A673 (cell line): ENCODE measurements at regions not wholly inside any gene's neighbourhood (a gene's known extent, or its start where the extent isn't known, plus 50 kb on each side); places are given as distances from the start of the nearest gene placed in this dataset.
"Not testable (repeated sequence)": the region's sequence is repeated elsewhere in the genome, so short reads cannot be mapped to it uniquely, and the experiment has no call there.

ENCODE experiments used
- BruUV-seq: library from RNA; stranded (reverse); fragments of 400-500 nt; replicated peaks from 2 replicates; lab custom pipeline; 2021; lab: Mats Ljungman, UMichigan
- CTCF ChIA-PET: fragments of 300-600 bp; sonication (Branson Sonifier 250); formaldehyde crosslinking; loops from one replicate; lab custom pipeline; 2022; ENCODE audit warnings: antibody characterized with exemption; lab: Charles Lee
- POLR2A ChIA-PET: fragments of 300-600 bp; sonication (Branson Sonifier 250); formaldehyde crosslinking; loops from one replicate; lab custom pipeline; 2022; ENCODE audit warnings: antibody characterized with exemption; ENCODE audit not compliant: low non-redundant PET; lab: Charles Lee
- DNase-seq: peaks from one replicate; pipeline ENCODE4 v3.0.0-alpha.2; 2015; ENCODE audit warnings: low spot score
- H3K27ac ChIP-seq: fragments of 200-600 bp; sonication (generic); 2 replicates; pipeline ENCODE4 v1.5.1; 2016; ENCODE audit warnings: mixed run types, low read depth, mild to moderate bottlenecking, mixed read lengths, antibody characterized with exemption, low read length; ENCODE audit not compliant: poor library complexity, severe bottlenecking
- H3K27me3 ChIP-seq: fragments of 200-600 bp; sonication (generic); replicated peaks from 2 replicates; pipeline ENCODE4 v1.6.1; 2017; ENCODE audit warnings: mixed run types, low read depth, mild to moderate bottlenecking, mixed read lengths, antibody characterized with exemption, low read length; ENCODE audit not compliant: insufficient read depth, poor library complexity
- H3K36me3 ChIP-seq: fragments of 200-600 bp; sonication (generic); 2 replicates; pipeline ENCODE4 v1.6.1; 2016; ENCODE audit warnings: mixed run types, mild to moderate bottlenecking, mixed read lengths, antibody characterized with exemption, low read length; ENCODE audit not compliant: insufficient read depth, poor library complexity, severe bottlenecking
- H3K4me1 ChIP-seq: fragments of 200-600 bp; sonication (generic); 2 replicates; pipeline ENCODE4 v1.6.1; 2017; ENCODE audit warnings: mixed run types, mild to moderate bottlenecking, mixed read lengths, antibody characterized with exemption, low read length; ENCODE audit not compliant: insufficient read depth, poor library complexity, severe bottlenecking
- H3K4me3 ChIP-seq: fragments of 200-600 bp; sonication (generic); 2 replicates; pipeline ENCODE4 v1.5.1; 2016; ENCODE audit warnings: low read depth, mixed run types, mild to moderate bottlenecking, mixed read lengths, low read length; ENCODE audit not compliant: poor library complexity, severe bottlenecking
- H3K9me3 ChIP-seq: fragments of 200-600 bp; sonication (generic); 2 replicates; pipeline ENCODE4 v1.6.1; 2016; ENCODE audit warnings: mixed run types, low read depth, mild to moderate bottlenecking, mixed read lengths, antibody characterized with exemption, low read length; ENCODE audit not compliant: poor library complexity, severe bottlenecking
- CTCF ChIP-seq: fragments of 300-800, 200-600 bp; sonication (generic); conservative IDR thresholded peaks from 2 replicates; pipeline ENCODE4 v1.5.1; 2017; ENCODE audit warnings: low read depth, mild to moderate bottlenecking, antibody characterized with exemption, low read length, moderate library complexity, mixed read lengths
- EZH2 ChIP-seq: fragments of 200-600 bp; sonication (generic); IDR thresholded peaks from 2 replicates; pipeline ENCODE4 v1.6.1; 2017; ENCODE audit warnings: borderline replicate concordance, low read depth, mild to moderate bottlenecking, mixed read lengths, antibody characterized with exemption, low read length; ENCODE audit not compliant: poor library complexity, severe bottlenecking
- intact Hi-C: fragments of 100-400 bp; cut with micrococcal nuclease; formaldehyde crosslinking; loops from one replicate; pipeline ENCODE4 v1.10.0; 2022; ENCODE audit not compliant: unreplicated experiment

- ChIA-PET CTCF (no interaction called here), POLR2A (no interaction called here)
- Histone ChIP-seq H3K9me3 (no peaks in the 10 kb centered on the region), H3K4me1 (no peaks in the 10 kb centered on the region), H3K36me3 (no peaks in the 10 kb centered on the region), H3K27me3 (no peaks in the 10 kb centered on the region), H3K27ac (no peak overlapping the region), H3K4me3 (no peak overlapping the region)
- no peak for DNase-seq
- BruUV-seq = no TSS peak
- TF ChIP-seq CTCF (no peak), EZH2 (no peak)
- intact Hi-C loops = no loop called here
Measured at GRCh38 chr1:174105086-174105485, 54.2 kb upstream of the RABGAP1L start.

GRCh38 chr1:174103766-174104165 is 55.6 kb upstream of the RABGAP1L start:
- Histone ChIP-seq H3K27me3 (no peaks in the 10 kb centered on the region), H3K4me1 (no peaks in the 10 kb centered on the region), H3K9me3 (no peaks in the 10 kb centered on the region), H3K27ac (no peak overlapping the region), H3K36me3 (no peaks in the 10 kb centered on the region), H3K4me3 (no peak overlapping the region)
- ChIA-PET CTCF (no interaction called here), POLR2A (no interaction called here)
- DNase-seq = no peak
- TF ChIP-seq EZH2 (no peak), CTCF (no peak)
- no TSS peak for BruUV-seq
- intact Hi-C loops = no loop called here

- H3K36me3 ChIP-seq, H3K27ac ChIP-seq, BruUV-seq, H3K4me3 ChIP-seq, H3K4me1 ChIP-seq, H3K27me3 ChIP-seq, CTCF ChIA-PET, H3K9me3 ChIP-seq, intact Hi-C loops, DNase-seq, POLR2A ChIA-PET: not testable (repeated sequence)
Measured at GRCh38 chr1:174101976-174102375, 57.3 kb upstream of the RABGAP1L start.

- TF ChIP-seq EZH2 = no peak
- no peak for TF ChIP-seq CTCF
- H3K4me1 ChIP-seq = no peaks in the 10 kb centered on the region
- BruUV-seq = no TSS peak
- no peaks in the 10 kb centered on the region for H3K27me3 ChIP-seq
- H3K9me3 ChIP-seq = no peaks in the 10 kb centered on the region
- POLR2A ChIA-PET = interaction anchor here (0.5 kb wide), 1 partner anchor 106 kb away, joined by 5 read pairs; no protein-coding TSS in a partner anchor
- DNase-seq = no peak
- H3K4me3 ChIP-seq = no peak overlapping the region
- H3K27ac ChIP-seq = no peak overlapping the region
- intact Hi-C loops = loop anchor here (10.0 kb wide), 1 partner anchor 647 kb away; no protein-coding TSS in a partner anchor
- H3K36me3 ChIP-seq = no peaks in the 10 kb centered on the region
- CTCF ChIA-PET = no interaction called here
Measured at GRCh38 chr1:174097426-174097825, 61.9 kb upstream of the RABGAP1L start.

GRCh38 chr1:174093789-174094188 is 65.5 kb upstream of the RABGAP1L start:
- H3K27me3 ChIP-seq, H3K9me3 ChIP-seq, H3K4me1 ChIP-seq, BruUV-seq, CTCF ChIA-PET, H3K4me3 ChIP-seq, H3K36me3 ChIP-seq, H3K27ac ChIP-seq, POLR2A ChIA-PET: not testable (repeated sequence)
- intact Hi-C loops = loop anchor here (10.0 kb wide), 1 partner anchor 651 kb away; no protein-coding TSS in a partner anchor
- DNase-seq = peak; percentile 11
